ENCODE measurements at regions not wholly inside any gene's neighbourhood (a gene's known extent, or its start where the extent isn't known, plus 50 kb on each side); places are given as distances from the start of the nearest gene placed in this dataset.
"Not testable (repeated sequence)": the region's sequence is repeated elsewhere in the genome, so short reads cannot be mapped to it uniquely, and the experiment has no call there.

DNA sequence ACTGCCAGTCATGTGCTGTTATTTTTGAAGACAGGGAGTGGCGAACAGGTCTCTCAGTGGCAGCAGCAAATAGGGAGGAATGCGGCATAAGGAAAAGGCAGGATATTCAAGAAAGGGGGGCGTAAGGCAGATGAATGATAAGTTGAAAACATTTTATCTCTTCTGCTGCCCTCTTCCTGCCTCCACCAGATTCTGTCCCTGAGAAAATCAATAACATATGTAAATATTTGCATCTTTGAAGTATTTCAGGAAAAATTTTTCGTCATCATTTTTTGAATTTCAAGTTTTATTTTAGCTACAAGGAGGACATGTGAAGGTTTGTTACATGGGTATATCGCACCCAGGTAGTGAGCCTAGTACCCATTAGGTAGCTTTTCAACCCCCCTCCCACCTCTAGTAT, 616.7 kb downstream of the MCTP2 start:
- DNase-seq: no peak

DNA sequence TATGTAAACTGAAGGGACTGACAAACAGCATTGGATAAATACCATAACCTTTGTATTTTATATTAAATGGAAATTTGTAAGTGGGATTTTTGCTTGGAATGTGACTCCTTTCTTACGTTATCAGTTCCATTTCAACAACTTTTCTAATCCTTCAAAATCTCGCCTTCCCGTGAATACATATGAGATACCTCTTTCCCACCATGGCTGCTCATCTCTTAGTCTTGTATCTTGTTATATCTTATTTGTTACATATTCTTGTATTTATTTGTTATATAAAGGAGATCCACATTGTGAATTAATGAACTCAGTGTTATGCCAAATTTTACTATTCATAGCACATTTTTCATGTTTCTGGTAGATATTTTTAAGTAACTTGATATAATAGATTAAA, 623.7 kb downstream of the MCTP2 start:
- no peak for DNase-seq

- DNase-seq: no peak
These were observed 624.3 kb downstream of the MCTP2 start for GRCh38 chr15:94855409-94856266.

GRCh38 chr15:94856267-94856854, 625.0 kb downstream of the MCTP2 start:
- DNase-seq: peak; percentile 61

GRCh38 chr15:94857466-94857865, 626.1 kb downstream of the MCTP2 start:
- no peak for DNase-seq

DNA sequence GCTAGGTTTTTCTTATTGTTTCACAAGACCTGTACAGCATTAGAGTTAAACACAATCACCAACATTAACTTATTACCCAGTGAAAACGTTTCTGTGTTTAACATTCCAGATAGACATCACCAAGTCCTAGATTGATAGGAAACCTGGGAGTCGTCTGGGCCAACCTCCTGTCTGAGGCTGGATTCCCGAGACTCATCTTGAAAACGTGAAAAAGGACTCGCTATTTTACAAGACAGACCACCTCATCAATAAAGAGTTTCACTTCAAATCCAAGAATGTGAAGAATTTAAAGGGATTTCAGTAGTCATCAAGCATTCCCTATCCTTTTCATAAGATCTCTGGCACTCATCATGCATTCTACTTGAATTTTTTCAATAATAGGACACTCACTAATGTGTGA, 626.6 kb downstream of the MCTP2 start:
- DNase-seq: peak; percentile 86

DNA sequence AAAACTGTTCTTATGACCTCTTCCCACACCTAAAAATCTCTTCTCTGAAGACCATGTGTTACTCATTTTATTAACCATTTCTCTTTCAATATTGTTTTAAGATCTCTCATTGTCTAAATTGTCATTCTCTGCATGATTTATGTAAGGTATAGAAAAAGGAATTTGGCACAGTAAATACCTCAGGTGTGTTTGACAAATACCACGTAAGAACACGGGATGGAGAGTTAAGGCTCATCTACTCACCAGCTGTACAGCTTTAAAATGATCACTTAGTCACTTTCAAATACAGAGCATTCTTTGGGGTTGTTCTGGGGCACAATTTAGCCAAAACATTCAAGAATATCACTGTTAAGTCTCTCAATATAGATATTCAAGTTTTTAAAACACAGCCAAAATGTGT, 627.1 kb downstream of the MCTP2 start:
- DNase-seq: no peak

DNA sequence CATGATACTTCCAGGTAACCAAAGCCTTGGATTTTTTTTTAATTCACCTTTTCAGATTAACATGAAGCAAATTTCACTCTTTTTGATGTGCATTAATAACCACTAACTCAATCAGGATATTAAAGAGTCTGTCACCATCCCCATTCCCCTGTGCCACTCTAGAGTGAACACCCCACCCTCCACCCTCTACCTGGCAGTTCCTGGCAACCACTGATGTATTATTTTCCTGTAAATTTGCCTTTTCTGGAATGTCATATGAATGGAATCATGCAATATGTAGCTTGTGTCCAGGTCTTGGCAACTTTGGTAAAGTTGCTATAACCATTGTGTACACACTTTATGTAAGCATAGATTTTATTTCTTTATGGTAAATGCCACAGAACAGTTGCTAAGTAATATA, 627.6 kb downstream of the MCTP2 start:
- DNase-seq: no peak

DNA sequence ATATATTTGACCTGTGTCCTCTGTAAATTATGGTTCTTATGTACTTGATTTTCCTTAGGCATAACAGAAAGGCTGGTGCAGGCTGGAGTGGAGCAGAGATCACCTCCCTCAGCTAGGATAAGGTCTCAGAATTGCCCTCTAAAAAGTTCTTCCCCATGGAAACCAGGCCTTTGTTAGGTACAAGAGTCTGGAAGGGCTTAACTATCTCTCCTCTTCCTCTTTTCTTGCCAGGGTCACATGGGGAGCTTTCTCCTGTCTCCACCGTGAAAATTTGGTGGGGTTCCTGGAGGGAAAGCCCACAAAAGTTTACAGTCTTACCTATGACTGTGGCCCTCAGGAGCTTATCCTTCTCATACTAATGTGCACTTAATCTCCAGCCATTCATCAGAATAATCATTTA, 633.2 kb downstream of the MCTP2 start:
- no peak for DNase-seq

DNA sequence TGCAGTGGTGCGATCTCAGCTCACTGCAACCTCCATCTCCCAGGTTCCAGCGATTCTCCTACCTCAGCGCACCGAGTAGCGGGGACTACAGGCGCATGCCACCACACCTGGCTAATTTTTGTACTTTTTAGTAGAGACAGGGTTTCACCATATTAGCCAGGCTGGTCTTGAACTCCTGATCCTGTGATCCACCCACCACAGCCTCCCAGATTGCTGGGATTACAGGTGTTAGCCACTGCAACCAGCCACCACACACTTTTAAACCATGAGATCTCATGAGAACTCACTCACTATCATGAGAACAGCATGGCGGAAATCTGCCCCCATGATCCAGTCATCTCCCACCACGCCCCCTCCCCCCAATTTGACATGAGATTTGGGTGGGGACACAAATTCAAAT, 636.9 kb downstream of the MCTP2 start:
- not testable (repeated sequence) for DNase-seq

- no peak for DNase-seq
These were observed 644.2 kb downstream of the MCTP2 start for GRCh38 chr15:94875550-94875949.

DNA sequence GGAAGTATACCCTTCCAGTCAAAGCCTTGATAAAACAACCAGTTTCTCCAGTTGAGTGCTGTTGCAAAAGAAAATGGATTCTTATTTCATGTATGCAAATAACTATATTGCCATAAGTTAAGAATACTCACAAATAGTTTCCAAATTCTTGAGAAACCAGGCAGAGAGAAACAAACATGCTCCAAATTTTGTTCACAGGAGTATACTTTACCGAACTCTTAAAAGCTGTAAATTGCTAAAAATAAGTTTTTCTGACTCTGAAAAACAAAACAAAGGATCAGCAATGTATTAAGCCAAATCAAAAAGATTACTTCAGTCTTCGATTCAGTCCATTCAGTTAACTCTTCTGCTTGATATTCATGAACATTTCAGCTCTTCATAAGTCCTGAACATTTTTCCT, 646.5 kb downstream of the MCTP2 start:
- DNase-seq: no peak

DNA sequence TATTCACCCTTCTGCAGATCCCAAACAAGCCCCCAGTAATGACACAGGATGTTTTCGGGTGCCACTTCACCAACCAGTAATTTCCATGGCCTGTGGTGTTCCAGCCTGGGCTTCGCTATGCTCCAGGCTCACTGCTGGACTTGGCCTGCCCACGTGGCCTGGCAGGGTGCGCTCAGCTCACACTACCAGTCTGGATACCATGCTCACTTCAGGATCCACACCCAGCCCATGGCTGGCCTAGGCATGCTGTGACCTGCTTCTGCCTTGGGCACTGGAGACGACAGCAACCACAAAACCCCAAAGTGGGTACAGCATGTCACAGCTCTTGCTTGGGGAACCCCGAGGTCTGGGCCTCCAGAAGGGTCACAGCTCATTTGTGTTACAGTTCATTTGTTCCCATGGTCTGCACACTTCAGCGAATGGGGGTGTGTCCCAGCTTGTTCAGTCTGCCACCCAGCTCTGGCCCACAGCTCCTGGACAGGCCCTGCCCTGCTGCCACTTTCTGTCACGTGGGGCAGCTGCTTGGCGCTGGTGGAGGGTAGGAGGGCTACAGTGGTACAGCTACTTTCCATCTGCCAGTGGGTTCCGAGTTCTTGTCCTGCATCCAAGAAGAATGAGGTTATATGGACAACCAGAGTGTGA, 650.8 kb downstream of the MCTP2 start:
- DNase-seq: no peak

DNA sequence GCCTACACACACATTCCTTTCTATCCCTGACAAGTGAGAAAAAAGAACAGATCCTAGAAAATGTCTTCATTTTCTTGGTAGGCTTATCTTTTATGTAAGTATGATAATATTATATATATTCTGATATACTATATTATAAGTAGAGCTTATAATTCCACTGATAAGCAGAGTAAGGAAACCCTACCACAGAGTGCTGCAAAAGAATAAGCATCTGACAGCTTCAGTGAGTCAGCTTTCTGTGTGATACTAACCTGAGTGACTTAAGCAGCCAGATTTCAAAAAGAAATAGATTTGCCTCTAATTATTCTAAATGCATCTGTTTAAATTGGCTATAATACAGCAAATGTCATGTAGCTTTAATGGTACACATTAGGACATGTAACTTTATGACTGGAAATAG, 656.0 kb downstream of the MCTP2 start:
- DNase-seq: no peak

GRCh38 chr15:94889153-94889552, 657.8 kb downstream of the MCTP2 start:
- no peak for DNase-seq

DNA sequence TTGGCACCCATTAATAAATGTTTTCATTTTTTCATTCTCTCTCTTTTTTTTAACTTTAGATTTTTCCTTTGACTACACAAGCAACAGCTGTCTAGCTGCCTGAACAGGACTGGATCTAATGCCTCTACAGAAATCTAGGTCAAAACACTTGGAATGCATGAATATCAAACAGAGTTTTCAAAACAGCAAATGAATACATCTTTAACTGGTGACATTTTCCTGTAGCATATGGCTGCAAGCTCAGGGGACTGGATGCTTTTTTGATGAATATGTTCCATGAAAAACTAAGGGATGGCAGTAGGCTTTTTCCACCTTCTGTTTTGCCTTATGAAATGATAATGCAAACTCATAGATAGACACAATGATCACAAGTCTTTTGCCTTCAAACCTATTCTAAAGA, 661.7 kb downstream of the MCTP2 start:
- no peak for DNase-seq

DNA sequence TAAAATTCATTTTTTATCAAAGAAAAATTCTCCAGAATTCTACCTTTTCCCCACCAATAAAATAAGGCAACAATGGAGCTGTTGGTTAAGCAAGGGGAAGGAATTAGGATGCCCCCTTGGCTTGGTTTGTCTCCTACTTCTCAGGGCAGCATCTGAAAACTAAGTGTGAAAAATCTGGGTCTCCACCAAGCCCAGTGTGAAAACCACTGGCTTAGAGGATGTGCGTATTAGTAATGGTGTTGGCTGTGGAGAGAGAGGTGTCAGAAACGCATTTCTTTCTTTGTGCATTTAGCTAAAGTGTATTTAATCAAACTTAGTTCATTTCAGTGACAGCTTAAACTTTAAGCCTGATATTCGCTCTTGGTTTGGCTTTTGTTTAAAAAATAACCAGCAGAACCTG, 662.7 kb downstream of the MCTP2 start:
- no peak for DNase-seq

- DNase-seq: no peak
These were observed 678.1 kb downstream of the MCTP2 start for GRCh38 chr15:94909510-94909909.

DNA sequence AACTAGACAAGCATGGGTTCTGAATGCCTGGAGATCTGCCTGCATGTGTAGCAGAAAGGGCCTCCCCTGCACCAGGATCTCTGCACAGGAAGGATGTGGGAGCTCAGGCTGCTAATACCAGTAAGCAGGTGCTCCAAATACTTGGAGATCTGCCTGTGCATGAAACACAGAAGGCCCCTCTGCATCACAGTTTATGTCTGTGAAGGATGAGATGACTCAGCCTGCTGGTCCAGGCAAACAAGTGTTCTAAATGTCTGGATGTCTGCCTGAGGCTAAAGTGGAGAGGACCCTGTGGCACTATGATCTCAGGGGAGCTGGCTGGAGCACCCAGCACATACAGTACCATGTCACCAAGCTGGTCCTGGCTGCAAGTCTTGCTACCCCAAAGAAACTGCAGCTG, 678.8 kb downstream of the MCTP2 start:
- DNase-seq: peak; percentile 77

DNA sequence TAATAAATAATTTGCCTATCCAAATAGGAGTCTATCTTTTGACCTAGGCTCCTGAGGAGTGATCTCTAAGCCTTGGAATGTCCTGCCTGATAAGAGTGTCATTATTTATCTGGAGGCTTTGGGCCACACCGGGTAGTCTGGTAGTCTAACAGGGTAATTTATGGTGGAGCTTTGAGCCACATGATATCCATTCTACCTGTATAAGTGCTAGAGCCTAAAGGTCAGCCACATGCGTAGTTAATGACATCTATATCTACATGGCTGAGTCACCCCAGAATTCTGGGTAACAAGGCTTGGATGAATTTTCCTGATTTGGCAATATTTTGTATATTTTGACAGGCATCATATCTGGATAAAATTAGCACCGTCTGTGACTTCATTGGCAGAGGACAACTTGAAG, 681.4 kb downstream of the MCTP2 start:
- peak; percentile 52 for DNase-seq

DNA sequence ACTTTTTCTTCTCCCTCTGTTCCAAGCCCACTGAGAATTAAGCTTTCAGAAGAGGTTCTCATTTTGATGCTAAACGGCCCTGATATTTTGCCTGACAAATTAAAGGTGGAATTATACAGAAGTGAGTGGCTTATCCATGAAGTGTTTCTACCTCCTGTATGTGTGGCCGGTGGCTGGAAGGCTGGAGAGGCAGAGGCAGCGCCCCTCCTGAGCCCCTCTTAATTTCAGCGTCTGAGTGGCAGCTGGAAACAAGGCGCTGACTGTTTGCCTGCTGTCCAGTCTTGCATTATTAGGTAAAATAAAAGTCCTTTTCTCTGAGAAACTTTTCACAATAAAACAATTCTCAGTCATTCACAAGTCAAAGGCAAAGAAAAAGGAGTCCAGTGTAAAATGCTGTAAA, 685.7 kb downstream of the MCTP2 start:
- no peak for DNase-seq

- DNase-seq: no peak
These were observed 690.6 kb downstream of the MCTP2 start for GRCh38 chr15:94921936-94922335.

DNA sequence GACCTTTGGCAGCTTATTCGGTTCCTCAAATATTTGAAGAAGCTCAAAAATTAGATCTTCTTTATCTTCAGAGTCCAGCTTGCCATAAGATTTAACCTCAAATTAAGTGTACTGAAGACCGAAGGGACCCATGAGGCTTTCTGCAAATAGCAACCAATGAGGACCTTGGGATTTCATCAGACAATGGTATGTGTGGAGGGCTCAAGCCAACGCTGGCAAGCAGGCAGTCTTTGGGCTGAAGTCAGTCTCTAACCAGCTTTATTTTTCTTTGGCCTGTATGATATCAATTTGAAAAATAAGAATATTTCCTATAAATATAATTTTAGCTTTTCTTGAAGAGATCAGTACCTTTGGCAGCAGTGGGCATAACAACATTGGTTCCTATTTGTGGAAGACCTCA, 692.7 kb downstream of the MCTP2 start:
- no peak for DNase-seq

DNA sequence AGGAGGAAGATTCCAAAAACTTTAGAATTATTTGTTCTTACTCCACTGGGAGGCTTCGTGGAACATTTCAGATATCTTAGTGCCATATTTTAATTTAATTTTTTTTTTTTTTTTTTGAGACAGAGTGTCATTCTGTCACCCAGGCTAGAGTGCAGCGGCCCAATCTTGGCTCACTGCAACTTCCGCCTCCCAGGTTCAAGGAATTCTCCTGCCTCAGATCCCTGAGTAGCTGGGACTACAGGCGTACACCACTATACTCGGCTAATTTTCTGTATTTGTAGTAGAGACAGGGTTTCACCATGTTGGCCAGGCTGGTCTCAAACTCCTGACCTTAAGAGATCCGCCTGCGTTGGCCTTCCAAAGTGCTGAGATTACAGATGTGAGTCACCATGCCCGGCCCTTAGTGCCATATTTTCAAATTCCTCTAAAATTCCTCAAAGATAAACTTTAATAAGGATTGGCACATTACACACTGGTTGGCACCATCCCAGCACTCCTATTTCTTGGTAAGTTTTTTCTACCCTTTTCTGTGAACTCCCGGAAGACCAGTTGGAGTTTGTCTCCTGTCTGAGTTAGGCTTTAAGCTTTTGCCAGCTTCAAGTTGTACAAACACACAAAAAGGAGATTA, 693.7 kb downstream of the MCTP2 start:
- DNase-seq: no peak
